Mucosa of rectum (tissue), 2 donors: ENCODE measurements at regions not wholly inside any gene's neighbourhood (a gene's known extent, or its start where the extent isn't known, plus 50 kb on each side); places are given as distances from the start of the nearest gene placed in this dataset.

Experiments used
- H3K27ac ChIP-seq, 2 donors: one replicate each; pipeline ENCODE4 v1.7.0; 2013; ENCODE audit warnings: inconsistent platforms in 2 of 2, low read depth in 2 of 2, low read length in 2 of 2
- H3K27me3 ChIP-seq, 2 donors: one replicate each; pipeline ENCODE4 v1.7.0; 2013; ENCODE audit warnings: low read length in 2 of 2; ENCODE audit not compliant: control insufficient read depth in 2 of 2, insufficient read depth in 2 of 2
- H3K36me3 ChIP-seq, 2 donors: one replicate each; pipeline ENCODE4 v1.7.0; 2013; ENCODE audit warnings: low read length in 2 of 2; ENCODE audit not compliant: control insufficient read depth in 2 of 2, insufficient read depth in 2 of 2
- H3K4me1 ChIP-seq, 2 donors: one replicate each; pipeline ENCODE4 v1.7.0; 2013; ENCODE audit warnings: low read length in 2 of 2, mild to moderate bottlenecking in 1 of 2; ENCODE audit not compliant: control insufficient read depth in 2 of 2, insufficient read depth in 2 of 2
- H3K4me3 ChIP-seq, 2 donors: one replicate each; pipeline ENCODE4 v1.7.0; 2013; ENCODE audit warnings: low read length in 2 of 2
- H3K9ac ChIP-seq, 2 donors: one replicate each; pipeline ENCODE4 v1.7.0; 2013; ENCODE audit warnings: low read length in 2 of 2, low read depth in 1 of 2, mild to moderate bottlenecking in 1 of 2
- H3K9me3 ChIP-seq, 2 donors: one replicate each; pipeline ENCODE4 v1.7.0; 2013; ENCODE audit warnings: low read length in 2 of 2; ENCODE audit not compliant: control insufficient read depth in 2 of 2
- donor health status: healthy.
- donor health status: Normal muscosa, but diverticular disease.

GRCh38 chr13:79807554-79807953 is 326.6 kb downstream of the NDFIP2 start:
- H3K4me3 ChIP-seq, result no peak overlapping the region
- H3K36me3 ChIP-seq, result no peaks in the 10 kb centered on the region
- no peak overlapping the region for H3K27ac ChIP-seq
- H3K27me3 ChIP-seq, result no peaks in the 10 kb centered on the region
- H3K9ac ChIP-seq, result no peak overlapping the region
- H3K9me3 ChIP-seq, result no peaks in the 10 kb centered on the region
- no peaks in the 10 kb centered on the region for H3K4me1 ChIP-seq

GRCh38 chr13:79806821-79807220 is 325.9 kb downstream of the NDFIP2 start:
- H3K9ac ChIP-seq, result no peak overlapping the region
- no peak overlapping the region for H3K4me3 ChIP-seq
- H3K36me3 ChIP-seq, result no peaks in the 10 kb centered on the region
- H3K4me1 ChIP-seq, result no peaks in the 10 kb centered on the region
- H3K27ac ChIP-seq, result no peak overlapping the region
- no peaks in the 10 kb centered on the region for H3K27me3 ChIP-seq
- H3K9me3 ChIP-seq, result no peaks in the 10 kb centered on the region

GRCh38 chr13:79805317-79805716 is 324.4 kb downstream of the NDFIP2 start:
- Histone ChIP-seq H3K27ac (no peak overlapping the region), H3K4me3 (no peak overlapping the region), H3K27me3 (no peaks in the 10 kb centered on the region), H3K9me3 (no peaks in the 10 kb centered on the region), H3K36me3 (no peaks in the 10 kb centered on the region), H3K4me1 (no peaks in the 10 kb centered on the region), H3K9ac (no peak overlapping the region)

- no peaks in the 10 kb centered on the region for H3K9me3 ChIP-seq
- H3K4me3 ChIP-seq, result no peak overlapping the region
- no peak overlapping the region for H3K27ac ChIP-seq
- no peak overlapping the region for H3K9ac ChIP-seq
- H3K27me3 ChIP-seq, result no peaks in the 10 kb centered on the region
- H3K36me3 ChIP-seq, result no peaks in the 10 kb centered on the region
- no peaks in the 10 kb centered on the region for H3K4me1 ChIP-seq
Observed at GRCh38 chr13:79803989-79804388, 323.0 kb downstream of the NDFIP2 start.

GRCh38 chr13:79803296-79803695 is 322.3 kb downstream of the NDFIP2 start:
- no peaks in the 10 kb centered on the region for H3K9me3 ChIP-seq
- no peak overlapping the region for H3K4me3 ChIP-seq
- H3K4me1 ChIP-seq, result no peaks in the 10 kb centered on the region
- H3K36me3 ChIP-seq, result no peaks in the 10 kb centered on the region
- H3K27me3 ChIP-seq, result no peaks in the 10 kb centered on the region
- H3K27ac ChIP-seq, result no peak overlapping the region
- H3K9ac ChIP-seq, result no peak overlapping the region

- Histone ChIP-seq H3K27me3 (no peaks in the 10 kb centered on the region), H3K4me1 (no peaks in the 10 kb centered on the region), H3K27ac (no peak overlapping the region), H3K36me3 (no peaks in the 10 kb centered on the region), H3K9ac (no peak overlapping the region), H3K9me3 (no peaks in the 10 kb centered on the region), H3K4me3 (no peak overlapping the region)
Observed at GRCh38 chr13:79802389-79803085, 321.6 kb downstream of the NDFIP2 start.

GRCh38 chr13:79799059-79799867 is 318.3 kb downstream of the NDFIP2 start:
- Histone ChIP-seq H3K27ac (no peak overlapping the region), H3K36me3 (no peaks in the 10 kb centered on the region), H3K4me1 (no peaks in the 10 kb centered on the region), H3K27me3 (no peaks in the 10 kb centered on the region), H3K9me3 (no peaks in the 10 kb centered on the region), H3K9ac (no peak overlapping the region), H3K4me3 (no peak overlapping the region)

- Histone ChIP-seq H3K9ac (no peak overlapping the region), H3K27me3 (no peaks in the 10 kb centered on the region), H3K4me1 (no peaks in the 10 kb centered on the region), H3K27ac (no peak overlapping the region), H3K4me3 (no peak overlapping the region), H3K36me3 (no peaks in the 10 kb centered on the region), H3K9me3 (no peaks in the 10 kb centered on the region)
Observed at GRCh38 chr13:79796136-79796535, 315.2 kb downstream of the NDFIP2 start.

- H3K36me3 ChIP-seq, result no peaks in the 10 kb centered on the region
- no peaks in the 10 kb centered on the region for H3K9me3 ChIP-seq
- no peak overlapping the region for H3K4me3 ChIP-seq
- no peaks in the 10 kb centered on the region for H3K4me1 ChIP-seq
- no peak overlapping the region for H3K27ac ChIP-seq
- no peaks in the 10 kb centered on the region for H3K27me3 ChIP-seq
- H3K9ac ChIP-seq, result no peak overlapping the region
Observed at GRCh38 chr13:79794931-79795330, 314.0 kb downstream of the NDFIP2 start.

GRCh38 chr13:79792716-79793115 is 311.8 kb downstream of the NDFIP2 start:
- no peaks in the 10 kb centered on the region for H3K4me1 ChIP-seq
- H3K27me3 ChIP-seq, result no peaks in the 10 kb centered on the region
- no peak overlapping the region for H3K27ac ChIP-seq
- no peak overlapping the region for H3K9ac ChIP-seq
- no peaks in the 10 kb centered on the region for H3K36me3 ChIP-seq
- H3K4me3 ChIP-seq, result no peak overlapping the region
- no peaks in the 10 kb centered on the region for H3K9me3 ChIP-seq
